ENCODE measurements at regions not wholly inside any gene's neighbourhood (a gene's known extent, or its start where the extent isn't known, plus 50 kb on each side); places are given as distances from the start of the nearest gene placed in this dataset.
"Not testable (repeated sequence)": the region's sequence is repeated elsewhere in the genome, so short reads cannot be mapped to it uniquely, and the experiment has no call there.

GRCh38 chr13:60805640-60806039, 408.6 kb downstream of the TDRD3 start:
- TF ChIP-seq CTCF, POLR2A (IDR thresholded peaks at IDR 0.05): not testable (repeated sequence)
